Endothelial cell of umbilical vein (primary cell): ENCODE measurements at regions not wholly inside any gene's neighbourhood (a gene's known extent, or its start where the extent isn't known, plus 50 kb on each side); places are given as distances from the start of the nearest gene placed in this dataset.
A peak's percentile ranks its signal among the peaks of the same experiment; 100 is the strongest.

Source experiments
- BruUV-seq: library from RNA; stranded (reverse); fragments of 400-500 nt; replicated peaks from 2 replicates; lab custom pipeline; 2021; lab: Mats Ljungman, UMichigan
- CTCF ChIA-PET: fragments of 300-600, 350-600 bp; sonication (Branson Sonifier 250); formaldehyde crosslinking; loops from one replicate; lab custom pipeline; 2021; ENCODE audit warnings: antibody characterized with exemption, inconsistent platforms; lab: Charles Lee
- POLR2A ChIA-PET: fragments of 300-600, 350-600 bp; sonication (Branson Sonifier 250); formaldehyde crosslinking; loops from one replicate; lab custom pipeline; 2021; ENCODE audit warnings: antibody characterized with exemption, inconsistent platforms; lab: Charles Lee
- DNase-seq: peaks from one replicate; pipeline ENCODE4 v3.0.0-alpha.2; 2011; ENCODE audit warnings: low read depth, low spot score
- FAIRE-seq: peaks from 2 replicates; lab custom pipeline; 2011; peaks lifted over from hg19 to GRCh38; lab: Jason Lieb, UNC
- H2AFZ ChIP-seq: 2 replicates; pipeline ENCODE4 v1.6.0; 2012; ENCODE audit warnings: low read depth, low read length, control low read depth, inconsistent platforms
- H3K27ac ChIP-seq: 2 replicates; pipeline ENCODE4 v1.5.1; 2011; ENCODE audit warnings: low read depth, mild to moderate bottlenecking, control low read depth, low read length, moderate library complexity; ENCODE audit not compliant: insufficient read depth
- H3K27me3 ChIP-seq, 2 experiments: 2 replicates each; pipeline versions ENCODE4 v1.6.0 to v1.6.1; 2011; ENCODE audit warnings: low read length in 2 of 2, mixed read lengths in 1 of 2; ENCODE audit not compliant: control insufficient read depth in 2 of 2, insufficient read depth in 2 of 2
- H3K36me3 ChIP-seq, 2 experiments: 2 replicates in 1 of 2; 3 replicates in 1 of 2; pipeline ENCODE4 v1.5.1; 2011; ENCODE audit warnings: low read length in 2 of 2, mild to moderate bottlenecking in 1 of 2, moderate library complexity in 1 of 2; ENCODE audit not compliant: control insufficient read depth in 2 of 2, insufficient read depth in 2 of 2; ENCODE audit errors: extremely low read depth in 1 of 2
- H3K4me1 ChIP-seq: 3 replicates; pipeline ENCODE4 v1.5.1; 2011; ENCODE audit warnings: mild to moderate bottlenecking, low read length; ENCODE audit not compliant: control insufficient read depth, insufficient read depth; ENCODE audit errors: extremely low read depth
- H3K4me2 ChIP-seq: 2 replicates; pipeline ENCODE4 v1.6.1; 2011; ENCODE audit warnings: low read length, control low read depth, mixed read lengths; ENCODE audit not compliant: insufficient read depth
- H3K4me3 ChIP-seq, 3 experiments: fragments of 200-600 bp in 1 of 3; sonication (generic), shearing (Covaris generic) in 1 of 3; replicated peaks in 1 of 3; 2 replicates each; pipeline ENCODE4 v1.5.1; 2011 to 2016; ENCODE audit warnings: control low read depth in 3 of 3, low read length in 3 of 3, mild to moderate bottlenecking in 2 of 3, inconsistent platforms in 1 of 3, low read depth in 1 of 3, moderate library complexity in 1 of 3; ENCODE audit not compliant: insufficient read depth in 1 of 3
- H3K79me2 ChIP-seq: 2 replicates; pipeline ENCODE4 v1.6.0; 2012; ENCODE audit warnings: low read length, inconsistent platforms; ENCODE audit not compliant: control insufficient read depth, insufficient read depth
- H3K9ac ChIP-seq: replicated peaks from 2 replicates; pipeline ENCODE3; 2011; ENCODE audit warnings: low read length, control low read depth; ENCODE audit not compliant: insufficient read depth; ENCODE audit errors: extremely low read depth
- H3K9me1 ChIP-seq: replicated peaks from 3 replicates; pipeline ENCODE4 v1.6.0; 2011; ENCODE audit warnings: mild to moderate bottlenecking, low read length; ENCODE audit not compliant: control insufficient read depth, insufficient read depth; ENCODE audit errors: extremely low read depth
- H3K9me3 ChIP-seq: replicated peaks from 2 replicates; pipeline ENCODE4 v1.5.1; 2012; ENCODE audit warnings: low read length, inconsistent platforms; ENCODE audit not compliant: control insufficient read depth, insufficient read depth
- H4K20me1 ChIP-seq: replicated peaks from 2 replicates; pipeline ENCODE3; 2011; ENCODE audit warnings: mild to moderate bottlenecking, low read length; ENCODE audit not compliant: control insufficient read depth, insufficient read depth; ENCODE audit errors: extremely low read depth
- EZH2 ChIP-seq: IDR thresholded peaks from 2 replicates; pipeline ENCODE4 v1.6.1; 2012; ENCODE audit warnings: borderline replicate concordance, low read depth, mild to moderate bottlenecking, moderate library complexity, low read length, inconsistent platforms; ENCODE audit not compliant: severe bottlenecking
- GATA2 ChIP-seq: IDR thresholded peaks from 2 replicates; pipeline ENCODE4 v1.7.0; 2011; ENCODE audit warnings: low read depth, mild to moderate bottlenecking, moderate library complexity, mixed read lengths, low read length; ENCODE audit not compliant: insufficient read length, insufficient read depth
- MYC ChIP-seq: IDR thresholded peaks from one replicate; pipeline ENCODE4 v1.6.1; 2011; ENCODE audit warnings: mild to moderate bottlenecking, low read depth, low read length
- POLR2A ChIP-seq: IDR thresholded peaks from 2 replicates; pipeline ENCODE4 v1.6.1; 2012; ENCODE audit warnings: low read depth, mild to moderate bottlenecking, control low read depth, low read length
- dilution Hi-C: fragments of 300-500 bp; cut with MboI; formaldehyde crosslinking; loops from one replicate; pipeline ENCODE4 v1.15.0; 2019; ENCODE audit warnings: low sequenced_read_pairs; ENCODE audit not compliant: extremely low pct_ligation_motif_present
- intact Hi-C: fragments of 100-400 bp; cut with micrococcal nuclease; formaldehyde crosslinking; loops from one replicate; pipeline ENCODE4 v1.10.0; 2022
- TF ChIP-seq, protein P1 (sequence below), 2 donors: IDR thresholded peaks; 1 replicate in 1 of 2; 2 replicates in 1 of 2; pipeline ENCODE4 v1.5.1; 2011; ENCODE audit warnings: low read length in 2 of 2, mild to moderate bottlenecking in 2 of 2, moderate library complexity in 2 of 2, control low read depth in 1 of 2, inconsistent platforms in 1 of 2, low read depth in 1 of 2; ENCODE audit not compliant: insufficient read depth in 1 of 2; ENCODE audit errors: extremely low read depth in 1 of 2

DNA sequence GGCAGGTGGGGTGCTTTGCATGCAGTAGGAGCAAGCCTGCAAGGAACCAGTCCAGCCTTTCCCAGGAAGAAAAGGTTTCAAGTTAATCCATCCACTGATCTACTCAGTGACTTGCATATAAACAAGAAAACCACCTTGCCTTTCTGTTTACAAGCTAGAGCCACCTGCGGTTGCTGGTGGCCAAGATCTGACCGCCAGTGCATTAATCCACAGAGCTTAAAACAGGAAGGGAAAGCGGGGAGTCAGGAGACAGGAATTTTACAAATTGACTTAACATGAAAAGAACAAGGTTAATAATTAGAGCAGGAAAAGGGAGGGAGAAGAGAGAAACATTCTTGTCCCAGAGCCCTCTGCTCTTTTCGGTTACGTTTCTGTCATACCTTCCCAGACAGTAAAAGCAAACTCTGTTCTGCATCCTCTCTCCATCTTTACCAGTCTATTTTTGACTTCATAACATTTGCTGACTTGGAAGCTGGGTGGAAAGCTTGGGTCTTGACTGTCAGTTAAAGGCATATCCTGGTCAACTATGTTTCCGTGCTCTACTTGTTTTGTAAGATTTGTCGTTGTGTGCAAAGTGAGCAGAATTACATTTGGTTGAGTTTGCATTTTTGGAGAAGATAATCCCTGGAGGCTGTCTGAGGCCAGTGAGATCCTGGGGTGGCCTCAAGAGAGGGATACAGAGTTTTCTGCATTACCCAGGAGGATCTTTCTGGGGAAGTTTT lies 760.6 kb downstream of the EFNB2 start:
- Histone ChIP-seq H3K4me1 (no peaks in the 10 kb centered on the region), H3K9ac (no peak overlapping the region), H3K79me2 (no peaks in the 10 kb centered on the region), H3K36me3 (no peaks in the 10 kb centered on the region), H3K9me1 (no peaks in the 10 kb centered on the region), H2AFZ (no peak overlapping the region), H3K4me3 (no peak overlapping the region), H3K4me2 (peak overlapping the region; percentile 25), H3K27ac (no peak overlapping the region), H3K27me3 (no peaks in the 10 kb centered on the region), H3K9me3 (no peaks in the 10 kb centered on the region), H4K20me1 (no peaks in the 10 kb centered on the region)
- dilution Hi-C loops, result no loop called here
- no peak for FAIRE-seq
- POLR2A ChIA-PET, result no interaction called here
- intact Hi-C loops, result no loop called here
- DNase-seq, result peak; percentile 3
- TF ChIP-seq MYC (no peak), POLR2A (no peak), EZH2 (no peak)
- BruUV-seq, result no TSS peak
- CTCF ChIA-PET, result interaction anchor here (1.0 to 1.5 kb wide), 5 partner anchors 9 to 1001 kb away, joined by 3 to 8 read pairs (median 3); no protein-coding TSS in a partner anchor

GRCh38 chr13:105773863-105774538 lies 761.5 kb downstream of the EFNB2 start:
- DNase-seq, result peak; percentile 21
- intact Hi-C loops (no loop called here), dilution Hi-C loops (no loop called here)
- no peaks in the 10 kb centered on the region for H3K4me1 ChIP-seq
- H3K27ac ChIP-seq, result no peak overlapping the region
- CTCF ChIA-PET, result interaction anchor here (1.0 to 1.5 kb wide), 6 partner anchors 10 to 1000 kb away, joined by 3 to 8 read pairs (median 3); no protein-coding TSS in a partner anchor
- FAIRE-seq, result peak; percentile 66
- no peaks in the 10 kb centered on the region for H4K20me1 ChIP-seq
- H3K9me1 ChIP-seq, result no peaks in the 10 kb centered on the region
- POLR2A ChIA-PET, result no interaction called here
- TF ChIP-seq GATA2, result peak; percentile 72
- TF ChIP-seq, protein P1, sequence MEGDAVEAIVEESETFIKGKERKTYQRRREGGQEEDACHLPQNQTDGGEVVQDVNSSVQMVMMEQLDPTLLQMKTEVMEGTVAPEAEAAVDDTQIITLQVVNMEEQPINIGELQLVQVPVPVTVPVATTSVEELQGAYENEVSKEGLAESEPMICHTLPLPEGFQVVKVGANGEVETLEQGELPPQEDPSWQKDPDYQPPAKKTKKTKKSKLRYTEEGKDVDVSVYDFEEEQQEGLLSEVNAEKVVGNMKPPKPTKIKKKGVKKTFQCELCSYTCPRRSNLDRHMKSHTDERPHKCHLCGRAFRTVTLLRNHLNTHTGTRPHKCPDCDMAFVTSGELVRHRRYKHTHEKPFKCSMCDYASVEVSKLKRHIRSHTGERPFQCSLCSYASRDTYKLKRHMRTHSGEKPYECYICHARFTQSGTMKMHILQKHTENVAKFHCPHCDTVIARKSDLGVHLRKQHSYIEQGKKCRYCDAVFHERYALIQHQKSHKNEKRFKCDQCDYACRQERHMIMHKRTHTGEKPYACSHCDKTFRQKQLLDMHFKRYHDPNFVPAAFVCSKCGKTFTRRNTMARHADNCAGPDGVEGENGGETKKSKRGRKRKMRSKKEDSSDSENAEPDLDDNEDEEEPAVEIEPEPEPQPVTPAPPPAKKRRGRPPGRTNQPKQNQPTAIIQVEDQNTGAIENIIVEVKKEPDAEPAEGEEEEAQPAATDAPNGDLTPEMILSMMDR (IDR thresholded peaks at IDR 0.05; ENCODE audit: extremely low read depth in 1 of 2, insufficient read depth in 1 of 2, low read depth in 1 of 2, low read length in 2 of 2), result no peak
- H2AFZ ChIP-seq, result no peak overlapping the region
- H3K79me2 ChIP-seq, result no peaks in the 10 kb centered on the region
- no peaks in the 10 kb centered on the region for H3K9me3 ChIP-seq
- peak overlapping the region; percentile 25 for H3K4me2 ChIP-seq
- no TSS peak for BruUV-seq
- H3K4me3 ChIP-seq, result no peak overlapping the region
- no peaks in the 10 kb centered on the region for H3K36me3 ChIP-seq
- no peak overlapping the region for H3K9ac ChIP-seq
- H3K27me3 ChIP-seq, result no peaks in the 10 kb centered on the region
